Fibroblast of mammary gland (primary cell): ENCODE measurements at regions not wholly inside any gene's neighbourhood (a gene's known extent, or its start where the extent isn't known, plus 50 kb on each side); places are given as distances from the start of the nearest gene placed in this dataset.
A peak's percentile ranks its signal among the peaks of the same experiment; 100 is the strongest.

ENCODE experiments used
- DNase-seq: peaks from one replicate; pipeline ENCODE4 v3.0.0-alpha.2; 2010; ENCODE audit warnings: low read depth
- H3K4me3 ChIP-seq: 2 replicates; pipeline ENCODE4 v1.5.1; 2011; ENCODE audit warnings: low read depth, mild to moderate bottlenecking, low read length, moderate library complexity; ENCODE audit not compliant: control insufficient read depth
- TF ChIP-seq, protein P1 (sequence below): conservative IDR thresholded peaks from 2 replicates; pipeline ENCODE4 v1.5.1; 2011; ENCODE audit warnings: low read depth, low read length, inconsistent platforms; ENCODE audit not compliant: control insufficient read depth, insufficient read depth

DNA sequence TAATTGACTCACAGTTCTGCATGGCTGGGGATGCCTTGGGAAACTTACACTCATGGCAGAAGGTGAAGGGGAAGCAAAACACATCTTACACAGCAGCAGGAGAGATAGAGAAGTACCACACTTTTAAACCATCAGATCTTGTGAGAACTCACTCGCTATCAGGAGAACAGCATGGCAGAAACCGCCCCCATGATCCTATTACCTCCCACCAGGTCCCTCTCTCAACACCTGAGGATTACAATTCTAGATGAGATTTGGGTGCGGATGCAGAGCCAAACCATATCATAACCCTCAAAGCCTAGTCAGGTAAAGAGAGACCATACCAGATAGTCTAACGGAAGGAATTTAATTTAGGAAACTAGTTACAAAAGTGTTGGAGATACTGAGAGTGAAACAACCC is 182.6 kb upstream of the ACVR2A start:
- TF ChIP-seq, protein P1, sequence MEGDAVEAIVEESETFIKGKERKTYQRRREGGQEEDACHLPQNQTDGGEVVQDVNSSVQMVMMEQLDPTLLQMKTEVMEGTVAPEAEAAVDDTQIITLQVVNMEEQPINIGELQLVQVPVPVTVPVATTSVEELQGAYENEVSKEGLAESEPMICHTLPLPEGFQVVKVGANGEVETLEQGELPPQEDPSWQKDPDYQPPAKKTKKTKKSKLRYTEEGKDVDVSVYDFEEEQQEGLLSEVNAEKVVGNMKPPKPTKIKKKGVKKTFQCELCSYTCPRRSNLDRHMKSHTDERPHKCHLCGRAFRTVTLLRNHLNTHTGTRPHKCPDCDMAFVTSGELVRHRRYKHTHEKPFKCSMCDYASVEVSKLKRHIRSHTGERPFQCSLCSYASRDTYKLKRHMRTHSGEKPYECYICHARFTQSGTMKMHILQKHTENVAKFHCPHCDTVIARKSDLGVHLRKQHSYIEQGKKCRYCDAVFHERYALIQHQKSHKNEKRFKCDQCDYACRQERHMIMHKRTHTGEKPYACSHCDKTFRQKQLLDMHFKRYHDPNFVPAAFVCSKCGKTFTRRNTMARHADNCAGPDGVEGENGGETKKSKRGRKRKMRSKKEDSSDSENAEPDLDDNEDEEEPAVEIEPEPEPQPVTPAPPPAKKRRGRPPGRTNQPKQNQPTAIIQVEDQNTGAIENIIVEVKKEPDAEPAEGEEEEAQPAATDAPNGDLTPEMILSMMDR: no peak
- DNase-seq: no peak
- H3K4me3 ChIP-seq: no peak overlapping the region

DNA sequence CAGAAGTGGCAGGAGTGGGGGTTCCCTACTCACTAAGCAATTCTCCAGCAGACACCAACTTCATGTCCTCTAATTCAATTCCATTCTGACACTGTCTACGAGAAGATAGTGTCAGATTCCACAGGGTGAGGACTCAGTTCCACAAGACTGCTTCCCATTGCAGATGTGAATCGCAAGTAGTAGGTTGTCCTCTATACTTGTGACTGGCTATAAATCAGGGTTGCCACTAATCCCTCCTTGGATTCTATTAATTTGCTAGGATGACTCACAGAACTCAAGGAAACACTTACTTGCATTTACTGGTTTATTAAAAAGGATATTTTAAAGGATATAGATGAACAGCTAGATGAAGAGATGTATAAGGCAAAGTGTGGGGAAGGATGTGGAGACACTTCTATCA is 184.1 kb upstream of the ACVR2A start:
- no peak overlapping the region for H3K4me3 ChIP-seq
- DNase-seq: no peak
- TF ChIP-seq, protein P1: no peak

DNA sequence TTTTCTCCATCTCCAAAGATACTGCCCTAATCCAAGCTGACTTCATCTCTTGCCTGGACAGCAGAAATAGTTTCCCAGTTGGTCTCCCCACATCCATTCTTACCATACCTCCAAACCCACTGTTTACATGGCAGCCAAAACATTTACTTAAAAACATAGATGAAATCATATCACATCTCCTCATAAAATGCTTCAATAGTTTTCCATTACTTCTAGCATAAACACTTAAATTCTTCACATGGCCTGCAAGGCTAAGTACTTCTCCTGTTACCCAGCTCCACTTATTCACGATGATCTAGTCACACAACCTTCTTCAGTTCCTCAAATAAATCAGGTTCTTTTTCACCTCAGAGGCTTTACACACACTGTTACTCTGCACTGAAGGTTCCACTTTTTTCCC is 185.8 kb upstream of the ACVR2A start:
- TF ChIP-seq, protein P1: no peak
- no peak for DNase-seq
- H3K4me3 ChIP-seq: no peak overlapping the region

DNA sequence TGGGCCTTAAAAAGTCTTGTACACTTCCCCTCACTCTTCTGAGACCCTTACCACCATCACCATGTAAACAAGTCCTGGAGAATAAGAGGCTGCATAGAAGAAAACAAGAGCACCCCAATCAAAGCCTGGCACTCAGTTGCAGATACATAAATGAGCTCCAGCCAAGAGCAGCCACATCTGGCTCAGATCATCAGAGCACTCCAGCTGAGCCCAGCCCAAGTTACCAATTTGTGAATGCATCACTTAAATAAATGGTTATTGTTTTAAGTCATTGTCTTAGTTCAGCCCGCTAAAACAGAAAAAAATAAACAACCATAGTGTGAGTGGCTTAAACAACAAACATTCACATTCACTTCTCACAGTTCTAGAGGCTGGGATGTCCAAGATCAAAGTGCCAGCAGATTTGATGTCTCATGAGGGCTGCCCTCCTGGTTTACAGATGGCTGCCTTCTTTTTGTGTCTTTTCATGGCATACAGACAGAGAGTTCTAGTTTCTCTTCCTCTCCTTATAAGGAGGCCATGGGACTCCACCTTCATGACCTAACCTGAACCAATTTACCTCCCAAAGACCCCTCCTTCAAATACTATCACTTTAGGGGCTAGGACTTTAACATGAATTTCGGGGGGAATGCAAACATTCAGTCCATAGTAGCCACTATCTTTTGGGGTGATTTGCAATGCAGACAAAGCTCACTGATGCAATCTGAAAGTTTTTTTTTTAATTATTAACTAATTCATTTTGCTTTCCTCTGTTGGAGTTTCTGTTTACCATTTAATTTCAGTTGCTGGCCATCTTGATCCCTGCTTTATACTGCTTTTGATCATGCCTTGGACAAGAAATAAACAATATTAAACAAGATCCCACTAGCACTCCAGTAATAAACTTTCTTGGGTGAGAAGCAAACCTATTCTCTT is 187.5 kb upstream of the ACVR2A start:
- H3K4me3 ChIP-seq: no peak overlapping the region
- DNase-seq: no peak
- TF ChIP-seq, protein P1: no peak

DNA sequence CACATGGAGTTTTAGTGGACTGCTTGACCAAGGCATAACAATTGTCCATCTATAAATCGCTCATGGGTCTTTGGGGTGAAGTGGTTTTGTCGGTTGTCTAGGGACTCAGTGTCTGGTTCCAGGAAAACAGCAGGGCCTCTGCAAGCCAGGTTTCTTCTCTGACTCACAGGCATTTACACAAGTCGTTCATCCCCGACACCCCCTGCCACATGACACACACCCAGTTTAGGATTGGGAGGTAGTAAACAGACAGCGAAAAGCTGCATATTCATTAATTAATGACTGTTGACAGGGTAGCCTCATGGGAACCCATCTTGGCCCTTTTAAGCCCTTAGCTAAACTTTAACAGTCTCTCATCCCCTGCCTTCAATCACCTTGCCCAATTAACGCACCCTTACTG is 194.8 kb upstream of the ACVR2A start:
- peak; percentile 1 for DNase-seq
- no peak overlapping the region for H3K4me3 ChIP-seq
- TF ChIP-seq, protein P1: no peak

DNA sequence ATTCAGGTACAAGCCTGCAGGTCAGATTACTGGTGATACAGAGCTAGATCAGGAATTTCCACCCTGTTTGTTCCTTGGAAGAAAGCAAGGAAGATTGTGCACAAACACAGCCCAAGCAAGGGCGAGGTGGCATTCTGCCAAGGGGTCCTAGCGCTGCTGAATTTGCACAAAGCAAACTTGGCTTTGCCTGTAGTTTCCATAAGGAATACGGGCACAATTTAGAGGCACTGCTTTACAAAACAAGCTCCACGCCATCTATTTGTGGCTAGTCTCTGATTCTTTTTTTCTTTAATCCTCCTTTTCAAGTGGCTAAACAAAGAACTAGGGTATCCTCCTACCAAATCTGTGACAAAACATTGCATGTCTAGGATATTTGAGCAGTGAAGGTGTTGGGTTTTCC is 195.5 kb upstream of the ACVR2A start:
- TF ChIP-seq, protein P1: no peak
- DNase-seq: no peak

DNA sequence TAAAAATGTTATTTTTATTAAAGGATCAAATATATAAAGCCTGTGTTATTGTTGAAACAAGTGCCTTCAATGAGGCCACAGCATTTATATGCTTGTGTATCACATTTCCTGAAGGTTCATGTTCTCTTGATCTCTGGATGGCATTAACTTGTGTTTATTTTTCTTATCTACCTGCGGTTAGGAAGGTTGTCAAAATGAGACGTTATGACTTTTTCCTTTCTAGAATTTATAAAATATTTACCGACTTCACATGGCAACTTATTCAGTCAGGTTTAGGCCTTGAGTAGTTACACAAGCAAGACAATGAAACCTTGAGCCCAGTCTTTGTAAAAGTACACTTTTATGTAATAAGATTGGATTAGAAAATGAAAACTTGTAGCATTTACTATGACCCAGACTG is 196.4 kb upstream of the ACVR2A start:
- TF ChIP-seq, protein P1: no peak
- no peak overlapping the region for H3K4me3 ChIP-seq
- no peak for DNase-seq

More for the DNA sequence above, 195.5 kb upstream of the ACVR2A start:
- H3K4me3 ChIP-seq: no peak overlapping the region
